ENCODE measurements at regions not wholly inside any gene's neighbourhood (a gene's known extent, or its start where the extent isn't known, plus 50 kb on each side); places are given as distances from the start of the nearest gene placed in this dataset.

- TF ChIP-seq CHD2 (IDR thresholded peaks at IDR 0.05; ENCODE audit: low read length) (no peak), SIX5 (IDR thresholded peaks at IDR 0.05; ENCODE audit: low read depth, low read length) (no peak), CEBPB (IDR thresholded peaks at IDR 0.05; ENCODE audit: low read depth, low read length) (no peak), ZNF274 (IDR thresholded peaks at IDR 0.05; ENCODE audit: borderline replicate concordance, extremely low read depth, low read length) (no peak), BRCA1 (IDR thresholded peaks at IDR 0.05; ENCODE audit: low read depth, low read length) (no peak), SIRT6 (IDR thresholded peaks at IDR 0.05; ENCODE audit: low read length) (no peak)
Observed at GRCh38 chr13:60338754-60339153, 58.3 kb upstream of the TDRD3 start (continued).
